PC-9 (cell line): ENCODE measurements at regions not wholly inside any gene's neighbourhood (a gene's known extent, or its start where the extent isn't known, plus 50 kb on each side); places are given as distances from the start of the nearest gene placed in this dataset.
"Not testable (repeated sequence)": the region's sequence is repeated elsewhere in the genome, so short reads cannot be mapped to it uniquely, and the experiment has no call there.

ENCODE experiments used
- BruUV-seq: library from RNA; stranded (reverse); fragments of 400-500 nt; replicated peaks from 2 replicates; lab custom pipeline; 2021; lab: Mats Ljungman, UMichigan
- CTCF ChIA-PET: fragments of 300-600 bp; sonication (Branson Sonifier 250); formaldehyde crosslinking; loops from one replicate; lab custom pipeline; 2022; ENCODE audit warnings: antibody characterized with exemption; lab: Charles Lee
- POLR2A ChIA-PET: fragments of 300-600 bp; sonication (Branson Sonifier 250); formaldehyde crosslinking; loops from one replicate; lab custom pipeline; 2022; ENCODE audit warnings: antibody characterized with exemption; ENCODE audit not compliant: unreplicated experiment; lab: Charles Lee
- DNase-seq, 2 experiments: peaks; one replicate each; pipeline versions ENCODE4 v3.0.0 to v3.0.0-alpha.2; 2015 to 2022; ENCODE audit warnings: mixed read lengths in 1 of 2
- H2AFZ ChIP-seq: fragments of 200-600 bp; sonication (generic); 2 replicates; pipeline ENCODE4 v1.8.1; 2017; ENCODE audit warnings: antibody characterized with exemption
- H3F3A ChIP-seq: fragments of 200-600 bp; sonication (generic); 2 replicates; pipeline ENCODE4 v1.8.1; 2017; ENCODE audit warnings: antibody characterized with exemption, mild to moderate bottlenecking, low read depth; ENCODE audit not compliant: insufficient read depth
- H3K27ac ChIP-seq: fragments of 200-600 bp; sonication (generic); 2 replicates; pipeline ENCODE4 v1.6.1; 2016; ENCODE audit warnings: mixed run types
- H3K27me3 ChIP-seq: fragments of 200-600 bp; sonication (generic); 2 replicates; pipeline ENCODE4 v1.6.1; 2016; ENCODE audit warnings: low read depth, mixed run types; ENCODE audit not compliant: insufficient read depth
- H3K36me3 ChIP-seq: fragments of 200-600 bp; sonication (generic); 2 replicates; pipeline ENCODE4 v1.6.1; 2016; ENCODE audit warnings: low read depth, mixed run types
- H3K4me1 ChIP-seq: fragments of 200-600 bp; sonication (generic); replicated peaks from 2 replicates; pipeline ENCODE4 v1.6.1; 2016; ENCODE audit warnings: mixed run types; ENCODE audit not compliant: insufficient read depth
- H3K4me2 ChIP-seq: fragments of 200-600 bp; sonication (generic); 2 replicates; pipeline ENCODE4 v1.6.1; 2017; ENCODE audit warnings: mixed run types
- H3K4me3 ChIP-seq: fragments of 200-600 bp; sonication (generic); 2 replicates; pipeline ENCODE4 v1.6.1; 2016; ENCODE audit warnings: mixed run types
- H3K79me2 ChIP-seq: fragments of 200-600 bp; sonication (generic); 2 replicates; pipeline ENCODE4 v1.6.1; 2017; ENCODE audit warnings: low read depth, mixed run types
- H3K9me2 ChIP-seq: fragments of 200-600 bp; sonication (generic); 2 replicates; pipeline ENCODE4 v1.8.1; 2017; ENCODE audit warnings: mild to moderate bottlenecking; ENCODE audit not compliant: insufficient read depth
- H3K9me3 ChIP-seq: fragments of 200-600 bp; sonication (generic); 2 replicates; pipeline ENCODE4 v1.8.1; 2016; ENCODE audit warnings: low read depth; ENCODE audit not compliant: insufficient read depth
- H4K20me1 ChIP-seq: fragments of 200-600 bp; sonication (generic); 2 replicates; pipeline ENCODE4 v1.8.1; 2017; ENCODE audit not compliant: insufficient read depth
- CTCF ChIP-seq: fragments of 200-600 bp; sonication (generic); conservative IDR thresholded peaks from 2 replicates; pipeline ENCODE4 v1.6.1; 2017; ENCODE audit warnings: mixed run types, antibody characterized with exemption, mild to moderate bottlenecking, moderate library complexity
- EZH2 ChIP-seq: fragments of 200-600 bp; sonication (generic); IDR thresholded peaks from 2 replicates; pipeline ENCODE4 v1.8.0; 2017; ENCODE audit warnings: antibody characterized with exemption, low read depth
- intact Hi-C: fragments of 100-400 bp; cut with micrococcal nuclease; formaldehyde crosslinking; loops from one replicate; pipeline ENCODE4 v1.10.0; 2022; ENCODE audit not compliant: unreplicated experiment

GRCh38 chr1:68815632-68816031 is 318.8 kb upstream of the DEPDC1 start:
- H3K9me3 ChIP-seq = no peaks in the 10 kb centered on the region
- no peak overlapping the region for H3K27ac ChIP-seq
- no peak for DNase-seq
- intact Hi-C loops = no loop called here
- TF ChIP-seq CTCF (no peak), EZH2 (no peak)
- no peaks in the 10 kb centered on the region for H3K36me3 ChIP-seq
- H3K4me3 ChIP-seq = no peak overlapping the region
- H4K20me1 ChIP-seq = no peaks in the 10 kb centered on the region
- POLR2A ChIA-PET = no interaction called here
- H3K9me2 ChIP-seq = no peaks in the 10 kb centered on the region
- H2AFZ ChIP-seq = no peak overlapping the region
- no peaks in the 10 kb centered on the region for H3K4me1 ChIP-seq
- CTCF ChIA-PET = no interaction called here
- H3K79me2 ChIP-seq = no peaks in the 10 kb centered on the region
- BruUV-seq = no TSS peak
- H3K27me3 ChIP-seq = no peaks in the 10 kb centered on the region
- no peak overlapping the region for H3K4me2 ChIP-seq
- no peaks in the 10 kb centered on the region for H3F3A ChIP-seq

GRCh38 chr1:68817505-68818210 is 320.8 kb upstream of the DEPDC1 start:
- H3K4me3 ChIP-seq, H3K9me2 ChIP-seq, DNase-seq, H3K4me1 ChIP-seq, H2AFZ ChIP-seq, H3K27ac ChIP-seq, H3K27me3 ChIP-seq, H3K4me2 ChIP-seq, H3K36me3 ChIP-seq, BruUV-seq, H3K79me2 ChIP-seq, POLR2A ChIA-PET, H4K20me1 ChIP-seq, H3F3A ChIP-seq, intact Hi-C loops, H3K9me3 ChIP-seq: not testable (repeated sequence)
- CTCF ChIA-PET = interaction anchor here (0.6 kb wide), 1 partner anchor 1208 kb away, joined by 4 read pairs; no protein-coding TSS in a partner anchor

GRCh38 chr1:68819190-68819829 is 322.4 kb upstream of the DEPDC1 start:
- no peak for TF ChIP-seq EZH2
- TF ChIP-seq CTCF = peak; percentile 69
- no TSS peak for BruUV-seq
- Histone ChIP-seq H3K9me2 (no peaks in the 10 kb centered on the region), H4K20me1 (no peaks in the 10 kb centered on the region), H3K4me2 (no peak overlapping the region), H3K27ac (no peak overlapping the region), H3K4me3 (no peak overlapping the region), H3K9me3 (no peaks in the 10 kb centered on the region), H3F3A (no peaks in the 10 kb centered on the region), H3K27me3 (no peaks in the 10 kb centered on the region), H3K36me3 (no peaks in the 10 kb centered on the region), H2AFZ (no peak overlapping the region), H3K4me1 (no peaks in the 10 kb centered on the region), H3K79me2 (no peaks in the 10 kb centered on the region)
- POLR2A ChIA-PET = no interaction called here
- CTCF ChIA-PET = interaction anchor here (0.8 kb wide), 1 partner anchor 219 kb away, joined by 5 read pairs; no protein-coding TSS in a partner anchor
- DNase-seq = no peak
- intact Hi-C loops = no loop called here
